ENCODE measurements at regions not wholly inside any gene's neighbourhood (a gene's known extent, or its start where the extent isn't known, plus 50 kb on each side); places are given as distances from the start of the nearest gene placed in this dataset.
"Not testable (repeated sequence)": the region's sequence is repeated elsewhere in the genome, so short reads cannot be mapped to it uniquely, and the experiment has no call there.

DNA sequence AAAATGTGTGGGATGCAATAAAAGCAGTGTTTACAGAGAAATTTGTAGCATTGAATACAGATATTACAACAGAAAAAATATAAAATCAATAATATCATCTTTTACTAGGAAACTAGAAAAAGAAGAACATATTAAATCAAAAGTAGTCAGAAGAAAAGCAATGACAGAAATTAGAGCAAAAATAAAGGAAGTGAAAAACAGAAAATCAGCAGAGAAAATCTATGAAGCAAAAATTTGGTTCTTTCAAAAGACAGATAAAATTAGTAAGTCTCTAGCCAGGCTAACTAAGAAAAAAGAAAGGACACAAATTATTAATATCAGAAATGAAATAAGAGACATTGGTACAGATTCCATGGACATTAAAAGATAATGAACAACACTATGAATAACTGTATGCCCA, 212.0 kb upstream of the MGAT5 start:
- no peaks in the 10 kb centered on the region for H3K4me1 Mint-ChIP-seq (ENCODE audit: insufficient read depth, unreplicated experiment)
- no peaks in the 10 kb centered on the region for H3K36me3 Mint-ChIP-seq (ENCODE audit: insufficient read depth, unreplicated experiment)
- ChIA-PET CTCF (no interaction called here), POLR2A (no interaction called here)
- no peak overlapping the region for H3K27ac Mint-ChIP-seq (ENCODE audit: low read depth, unreplicated experiment)
- H3K27me3 Mint-ChIP-seq (ENCODE audit: insufficient read depth, unreplicated experiment) = no peaks in the 10 kb centered on the region
- no peak for DNase-seq (ENCODE audit: unreplicated experiment)
- TF ChIP-seq, protein P1, sequence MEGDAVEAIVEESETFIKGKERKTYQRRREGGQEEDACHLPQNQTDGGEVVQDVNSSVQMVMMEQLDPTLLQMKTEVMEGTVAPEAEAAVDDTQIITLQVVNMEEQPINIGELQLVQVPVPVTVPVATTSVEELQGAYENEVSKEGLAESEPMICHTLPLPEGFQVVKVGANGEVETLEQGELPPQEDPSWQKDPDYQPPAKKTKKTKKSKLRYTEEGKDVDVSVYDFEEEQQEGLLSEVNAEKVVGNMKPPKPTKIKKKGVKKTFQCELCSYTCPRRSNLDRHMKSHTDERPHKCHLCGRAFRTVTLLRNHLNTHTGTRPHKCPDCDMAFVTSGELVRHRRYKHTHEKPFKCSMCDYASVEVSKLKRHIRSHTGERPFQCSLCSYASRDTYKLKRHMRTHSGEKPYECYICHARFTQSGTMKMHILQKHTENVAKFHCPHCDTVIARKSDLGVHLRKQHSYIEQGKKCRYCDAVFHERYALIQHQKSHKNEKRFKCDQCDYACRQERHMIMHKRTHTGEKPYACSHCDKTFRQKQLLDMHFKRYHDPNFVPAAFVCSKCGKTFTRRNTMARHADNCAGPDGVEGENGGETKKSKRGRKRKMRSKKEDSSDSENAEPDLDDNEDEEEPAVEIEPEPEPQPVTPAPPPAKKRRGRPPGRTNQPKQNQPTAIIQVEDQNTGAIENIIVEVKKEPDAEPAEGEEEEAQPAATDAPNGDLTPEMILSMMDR (IDR thresholded peaks at IDR 0.05; ENCODE audit: unreplicated experiment) = no peak
- no TSS peak for BruUV-seq (replicated peaks)
- H3K9me3 Mint-ChIP-seq (ENCODE audit: unreplicated experiment) = peaks cover 9% of the 10 kb centered on the region
- intact Hi-C loops (cut with micrococcal nuclease) = no loop called here
- no peak overlapping the region for H3K4me3 Mint-ChIP-seq (ENCODE audit: unreplicated experiment)

GRCh38 chr2:134043028-134043427, 210.8 kb upstream of the MGAT5 start:
- DNase-seq (ENCODE audit: unreplicated experiment); H3K27ac Mint-ChIP-seq (ENCODE audit: low read depth, unreplicated experiment); CTCF ChIA-PET; H3K9me3 Mint-ChIP-seq (ENCODE audit: unreplicated experiment); BruUV-seq (replicated peaks); intact Hi-C loops (cut with micrococcal nuclease); H3K27me3 Mint-ChIP-seq (ENCODE audit: insufficient read depth, unreplicated experiment); POLR2A ChIA-PET; H3K36me3 Mint-ChIP-seq (ENCODE audit: insufficient read depth, unreplicated experiment); H3K4me1 Mint-ChIP-seq (ENCODE audit: insufficient read depth, unreplicated experiment); H3K4me3 Mint-ChIP-seq (ENCODE audit: unreplicated experiment): not testable (repeated sequence)

- DNase-seq (ENCODE audit: unreplicated experiment) = no peak
- no peaks in the 10 kb centered on the region for H3K27me3 Mint-ChIP-seq (ENCODE audit: insufficient read depth, unreplicated experiment)
- H3K4me1 Mint-ChIP-seq (ENCODE audit: insufficient read depth, unreplicated experiment) = no peaks in the 10 kb centered on the region
- CTCF ChIA-PET = no interaction called here
- TF ChIP-seq, protein P1 (IDR thresholded peaks at IDR 0.05; ENCODE audit: unreplicated experiment) = no peak
- no peak overlapping the region for H3K27ac Mint-ChIP-seq (ENCODE audit: low read depth, unreplicated experiment)
- H3K4me3 Mint-ChIP-seq (ENCODE audit: unreplicated experiment) = no peak overlapping the region
- H3K36me3 Mint-ChIP-seq (ENCODE audit: insufficient read depth, unreplicated experiment) = no peaks in the 10 kb centered on the region
- POLR2A ChIA-PET = no interaction called here
- H3K9me3 Mint-ChIP-seq (ENCODE audit: unreplicated experiment) = peaks cover 8% of the 10 kb centered on the region
- intact Hi-C loops (cut with micrococcal nuclease) = no loop called here
- no TSS peak for BruUV-seq (replicated peaks)
These were observed 201.7 kb upstream of the MGAT5 start for GRCh38 chr2:134052173-134052572.

GRCh38 chr2:134056173-134056572, 197.7 kb upstream of the MGAT5 start:
- no peak for DNase-seq (ENCODE audit: unreplicated experiment)
- H3K27me3 Mint-ChIP-seq (ENCODE audit: insufficient read depth, unreplicated experiment) = no peaks in the 10 kb centered on the region
- ChIA-PET CTCF (no interaction called here), POLR2A (no interaction called here)
- BruUV-seq (replicated peaks) = no TSS peak
- no peaks in the 10 kb centered on the region for H3K36me3 Mint-ChIP-seq (ENCODE audit: insufficient read depth, unreplicated experiment)
- peaks cover 9% of the 10 kb centered on the region for H3K9me3 Mint-ChIP-seq (ENCODE audit: unreplicated experiment)
- TF ChIP-seq, protein P1 (IDR thresholded peaks at IDR 0.05; ENCODE audit: unreplicated experiment) = no peak
- H3K27ac Mint-ChIP-seq (ENCODE audit: low read depth, unreplicated experiment) = no peak overlapping the region
- intact Hi-C loops (cut with micrococcal nuclease) = no loop called here
- no peaks in the 10 kb centered on the region for H3K4me1 Mint-ChIP-seq (ENCODE audit: insufficient read depth, unreplicated experiment)
- H3K4me3 Mint-ChIP-seq (ENCODE audit: unreplicated experiment) = no peak overlapping the region

DNA sequence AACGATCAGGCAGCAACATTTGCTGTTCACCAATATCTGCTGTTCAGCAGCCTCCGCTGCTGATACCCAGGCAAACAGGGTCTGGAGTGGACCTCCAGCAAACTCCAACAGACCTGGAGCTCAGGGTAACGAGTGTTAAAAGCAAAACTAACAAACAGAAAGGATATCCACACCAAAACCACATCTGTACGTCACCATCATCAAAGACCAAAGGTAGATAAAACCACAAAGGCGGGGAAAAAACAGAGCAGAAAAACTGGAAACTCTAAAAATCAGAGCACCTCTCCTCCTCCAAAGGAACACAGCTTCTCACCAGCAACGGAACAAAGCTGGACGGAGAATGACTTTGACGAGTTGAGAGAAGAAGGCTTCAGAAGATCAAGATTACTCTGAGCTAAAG, 192.8 kb upstream of the MGAT5 start:
- POLR2A ChIA-PET; BruUV-seq (replicated peaks): not testable (repeated sequence)
- CTCF ChIA-PET = interaction anchor here (0.7 kb wide), 1 partner anchor 33 kb away, joined by 4 read pairs; no protein-coding TSS in a partner anchor

DNA sequence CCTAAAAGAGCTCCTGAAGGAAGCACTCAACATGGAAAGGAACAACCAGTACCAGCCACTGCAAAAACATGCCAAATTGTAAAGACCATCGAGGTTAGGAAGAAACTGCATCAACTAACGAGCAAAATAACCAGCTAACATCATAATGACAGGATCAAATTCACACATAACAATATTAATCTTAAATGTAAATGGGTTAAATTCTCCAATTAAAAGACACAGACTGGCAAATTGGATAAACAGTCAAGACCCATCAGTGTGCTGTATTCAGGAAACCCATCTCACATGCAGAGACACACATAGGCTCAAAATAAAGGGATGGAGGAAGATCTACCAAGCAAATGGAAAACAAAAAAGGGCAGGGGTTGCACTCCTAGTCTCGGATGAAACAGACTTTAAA, 191.6 kb upstream of the MGAT5 start:
- POLR2A ChIA-PET; H3K4me3 Mint-ChIP-seq (ENCODE audit: unreplicated experiment); BruUV-seq (replicated peaks); CTCF ChIA-PET; H3K4me1 Mint-ChIP-seq (ENCODE audit: insufficient read depth, unreplicated experiment); H3K27ac Mint-ChIP-seq (ENCODE audit: low read depth, unreplicated experiment); DNase-seq (ENCODE audit: unreplicated experiment); intact Hi-C loops (cut with micrococcal nuclease); H3K36me3 Mint-ChIP-seq (ENCODE audit: insufficient read depth, unreplicated experiment); H3K27me3 Mint-ChIP-seq (ENCODE audit: insufficient read depth, unreplicated experiment): not testable (repeated sequence)
- peaks cover 16% of the 10 kb centered on the region for H3K9me3 Mint-ChIP-seq (ENCODE audit: unreplicated experiment)

More for the DNA sequence above, 192.8 kb upstream of the MGAT5 start:
- peaks cover 16% of the 10 kb centered on the region for H3K9me3 Mint-ChIP-seq (ENCODE audit: unreplicated experiment)
- H3K27me3 Mint-ChIP-seq (ENCODE audit: insufficient read depth, unreplicated experiment); H3K36me3 Mint-ChIP-seq (ENCODE audit: insufficient read depth, unreplicated experiment); intact Hi-C loops (cut with micrococcal nuclease); H3K4me1 Mint-ChIP-seq (ENCODE audit: insufficient read depth, unreplicated experiment); DNase-seq (ENCODE audit: unreplicated experiment); H3K4me3 Mint-ChIP-seq (ENCODE audit: unreplicated experiment); H3K27ac Mint-ChIP-seq (ENCODE audit: low read depth, unreplicated experiment): not testable (repeated sequence)

- intact Hi-C loops (cut with micrococcal nuclease); POLR2A ChIA-PET; H3K36me3 Mint-ChIP-seq (ENCODE audit: insufficient read depth, unreplicated experiment); CTCF ChIA-PET; DNase-seq (ENCODE audit: unreplicated experiment); BruUV-seq (replicated peaks); H3K4me1 Mint-ChIP-seq (ENCODE audit: insufficient read depth, unreplicated experiment); H3K4me3 Mint-ChIP-seq (ENCODE audit: unreplicated experiment); H3K27me3 Mint-ChIP-seq (ENCODE audit: insufficient read depth, unreplicated experiment); H3K27ac Mint-ChIP-seq (ENCODE audit: low read depth, unreplicated experiment): not testable (repeated sequence)
- peaks cover 16% of the 10 kb centered on the region for H3K9me3 Mint-ChIP-seq (ENCODE audit: unreplicated experiment)
These were observed 190.0 kb upstream of the MGAT5 start for GRCh38 chr2:134063916-134064315.
